Kidney epithelial cell (primary cell): ENCODE measurements at regions not wholly inside any gene's neighbourhood (a gene's known extent, or its start where the extent isn't known, plus 50 kb on each side); places are given as distances from the start of the nearest gene placed in this dataset.
"Not testable (repeated sequence)": the region's sequence is repeated elsewhere in the genome, so short reads cannot be mapped to it uniquely, and the experiment has no call there.

Experiments used
- DNase-seq: peaks from one replicate; pipeline ENCODE4 v3.0.0-alpha.2; 2010; ENCODE audit warnings: low read depth
- H3K27me3 ChIP-seq: 2 replicates; pipeline ENCODE4 v1.6.0; 2011; ENCODE audit warnings: low read length; ENCODE audit not compliant: control insufficient read depth, insufficient read depth
- H3K36me3 ChIP-seq: 2 replicates; pipeline ENCODE4 v1.5.1; 2011; ENCODE audit warnings: low read length; ENCODE audit not compliant: control insufficient read depth, insufficient read depth
- H3K4me3 ChIP-seq: 2 replicates; pipeline ENCODE4 v1.5.1; 2011; ENCODE audit warnings: low read depth, mild to moderate bottlenecking, control low read depth, low read length
- TF ChIP-seq, protein P1 (sequence below): IDR thresholded peaks from 2 replicates; pipeline ENCODE4 v1.5.1; 2011; ENCODE audit warnings: mild to moderate bottlenecking, moderate library complexity, low read length, control low read depth, inconsistent platforms; ENCODE audit not compliant: insufficient read depth, poor library complexity, severe bottlenecking

DNA sequence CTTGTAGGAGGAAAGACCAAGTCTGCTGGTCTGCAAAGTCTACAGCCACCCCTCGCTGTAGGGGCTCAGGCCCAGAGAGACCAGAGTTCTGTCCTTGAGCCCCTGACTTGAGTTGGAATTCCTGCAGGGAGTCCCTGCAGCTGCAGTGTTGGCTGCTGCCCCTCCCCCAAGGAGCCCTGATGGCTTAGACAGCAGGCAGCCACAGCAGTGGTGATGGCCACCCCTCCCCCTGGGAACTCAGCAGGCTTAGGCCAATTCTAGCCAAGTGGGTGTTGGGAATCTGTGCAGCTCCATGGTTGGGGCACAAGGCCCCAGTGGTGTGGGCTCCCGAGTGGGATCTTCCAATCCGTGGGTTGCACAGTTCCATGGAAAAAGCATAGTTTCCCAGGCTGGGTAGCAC lies 345.4 kb downstream of the CD109 start:
- no peak overlapping the region for H3K4me3 ChIP-seq
- H3K36me3 ChIP-seq, result no peaks in the 10 kb centered on the region
- TF ChIP-seq, protein P1, sequence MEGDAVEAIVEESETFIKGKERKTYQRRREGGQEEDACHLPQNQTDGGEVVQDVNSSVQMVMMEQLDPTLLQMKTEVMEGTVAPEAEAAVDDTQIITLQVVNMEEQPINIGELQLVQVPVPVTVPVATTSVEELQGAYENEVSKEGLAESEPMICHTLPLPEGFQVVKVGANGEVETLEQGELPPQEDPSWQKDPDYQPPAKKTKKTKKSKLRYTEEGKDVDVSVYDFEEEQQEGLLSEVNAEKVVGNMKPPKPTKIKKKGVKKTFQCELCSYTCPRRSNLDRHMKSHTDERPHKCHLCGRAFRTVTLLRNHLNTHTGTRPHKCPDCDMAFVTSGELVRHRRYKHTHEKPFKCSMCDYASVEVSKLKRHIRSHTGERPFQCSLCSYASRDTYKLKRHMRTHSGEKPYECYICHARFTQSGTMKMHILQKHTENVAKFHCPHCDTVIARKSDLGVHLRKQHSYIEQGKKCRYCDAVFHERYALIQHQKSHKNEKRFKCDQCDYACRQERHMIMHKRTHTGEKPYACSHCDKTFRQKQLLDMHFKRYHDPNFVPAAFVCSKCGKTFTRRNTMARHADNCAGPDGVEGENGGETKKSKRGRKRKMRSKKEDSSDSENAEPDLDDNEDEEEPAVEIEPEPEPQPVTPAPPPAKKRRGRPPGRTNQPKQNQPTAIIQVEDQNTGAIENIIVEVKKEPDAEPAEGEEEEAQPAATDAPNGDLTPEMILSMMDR, result no peak
- DNase-seq, result no peak
- no peaks in the 10 kb centered on the region for H3K27me3 ChIP-seq

DNA sequence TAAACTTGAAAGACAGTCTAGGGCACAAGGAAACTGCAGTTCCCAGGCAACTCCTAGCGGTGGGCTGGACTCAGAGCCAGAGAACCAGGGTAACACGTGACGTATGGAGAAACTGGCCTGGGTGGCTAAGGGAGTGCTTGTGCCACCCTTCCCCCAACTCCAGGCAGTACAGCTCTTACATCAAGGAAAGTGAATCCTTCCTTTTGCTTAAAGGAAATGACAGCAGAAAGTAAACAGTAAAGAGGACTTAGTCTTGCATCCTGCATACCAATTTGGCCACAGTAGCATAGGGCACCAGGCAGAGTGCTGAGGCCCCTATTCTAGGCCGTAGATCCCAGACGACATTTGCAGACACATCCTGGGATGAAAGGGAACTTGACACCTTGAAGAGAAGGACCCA lies 322.8 kb downstream of the CD109 start:
- Histone ChIP-seq H3K36me3 (no peaks in the 10 kb centered on the region), H3K4me3 (no peak overlapping the region), H3K27me3 (no peaks in the 10 kb centered on the region)
- TF ChIP-seq, protein P1, result no peak
- no peak for DNase-seq

DNA sequence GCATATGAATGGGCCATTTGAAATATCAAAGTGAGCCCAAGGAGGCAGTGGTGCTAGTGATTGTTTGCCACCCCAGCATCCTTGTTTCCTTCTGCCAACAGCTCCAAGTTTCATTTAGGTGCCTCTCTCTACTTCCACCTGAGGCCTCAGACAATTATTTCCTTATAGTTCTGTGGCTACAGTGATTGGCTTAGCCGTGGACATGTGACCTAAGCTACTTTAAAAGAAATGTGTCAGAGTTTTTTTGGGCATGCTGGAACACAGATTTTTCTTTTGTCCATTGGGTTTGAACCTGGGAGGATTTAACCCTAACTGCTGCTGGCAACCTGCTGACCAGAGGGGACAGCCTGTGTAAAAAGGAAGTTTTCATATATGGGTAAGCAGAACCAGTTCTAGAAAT lies 319.4 kb downstream of the CD109 start:
- no peaks in the 10 kb centered on the region for H3K27me3 ChIP-seq
- TF ChIP-seq, protein P1, result no peak
- no peaks in the 10 kb centered on the region for H3K36me3 ChIP-seq
- no peak for DNase-seq
- no peak overlapping the region for H3K4me3 ChIP-seq

DNA sequence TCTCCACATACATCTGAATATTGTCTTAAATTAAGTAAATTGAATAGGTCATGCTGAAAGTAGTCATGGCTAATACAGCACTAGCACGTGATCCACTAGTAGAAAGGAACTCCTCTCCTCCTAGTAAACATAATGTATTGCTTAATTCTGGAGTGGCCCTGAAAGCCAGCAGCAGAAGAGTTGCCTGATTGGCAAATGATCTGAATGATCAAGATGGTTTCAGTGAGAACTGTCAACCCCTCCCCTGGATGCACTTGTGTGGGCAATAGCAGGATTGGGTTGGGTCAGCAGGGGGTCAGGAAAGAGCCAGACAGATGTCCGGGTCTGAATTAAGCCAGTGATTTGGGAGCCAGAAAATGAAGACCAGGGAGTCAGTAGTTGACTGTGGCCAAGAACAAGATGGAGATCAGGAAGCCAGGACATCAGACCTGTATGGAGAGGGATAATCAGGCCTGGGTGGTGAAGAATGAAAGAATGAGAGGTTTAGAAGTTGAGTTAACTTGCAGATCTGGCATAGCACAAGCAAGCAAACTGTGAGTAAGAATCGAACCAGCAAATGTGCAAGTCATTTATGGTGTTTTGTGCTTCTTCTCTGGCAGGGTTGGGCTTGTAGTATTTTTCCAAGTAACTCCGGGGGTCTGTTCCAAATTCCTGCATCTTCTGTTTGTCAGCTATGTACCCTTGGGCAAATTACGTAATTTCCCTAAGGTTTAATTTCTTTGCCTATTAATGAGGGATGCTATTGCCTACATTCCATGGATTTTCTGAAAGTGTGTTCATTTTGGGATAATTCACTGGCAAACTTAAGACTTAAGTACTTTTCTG lies 304.9 kb downstream of the CD109 start:
- TF ChIP-seq, protein P1, result no peak
- Histone ChIP-seq H3K36me3 (no peaks in the 10 kb centered on the region), H3K27me3 (no peaks in the 10 kb centered on the region), H3K4me3 (no peak overlapping the region)
- no peak for DNase-seq

DNA sequence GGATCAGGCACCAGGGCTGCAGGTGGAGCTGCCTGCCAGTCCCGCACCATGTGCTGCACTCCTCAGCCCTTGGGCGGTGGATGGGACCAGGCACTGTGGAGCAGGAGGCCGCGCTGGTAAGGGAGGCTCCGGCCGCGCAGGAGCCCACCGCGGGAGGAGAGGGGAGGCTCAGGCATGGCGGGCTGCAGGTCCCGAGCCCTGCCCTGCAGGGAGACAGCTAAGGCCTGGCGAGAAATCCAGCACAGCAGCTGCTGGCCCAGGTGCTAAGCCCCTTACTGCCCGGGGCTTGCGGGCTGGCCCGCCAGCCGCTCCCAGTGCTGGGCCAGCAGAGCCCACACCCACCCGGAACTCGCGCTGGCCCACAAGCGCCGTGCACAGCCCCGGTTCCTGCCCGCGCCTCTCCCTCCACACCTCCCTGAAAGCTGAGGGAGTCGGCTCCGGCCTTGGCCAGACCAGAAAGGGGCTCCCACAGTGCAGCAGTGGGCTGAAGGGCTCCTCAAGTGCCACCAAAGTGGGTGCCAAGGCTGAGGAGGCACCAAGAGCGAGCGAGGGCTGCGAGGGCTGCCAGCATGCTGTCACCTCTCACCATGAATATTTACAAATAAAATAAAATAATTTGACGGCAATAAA lies 294.7 kb downstream of the CD109 start:
- not testable (repeated sequence) for H3K36me3 ChIP-seq, H3K4me3 ChIP-seq, H3K27me3 ChIP-seq, DNase-seq

DNA sequence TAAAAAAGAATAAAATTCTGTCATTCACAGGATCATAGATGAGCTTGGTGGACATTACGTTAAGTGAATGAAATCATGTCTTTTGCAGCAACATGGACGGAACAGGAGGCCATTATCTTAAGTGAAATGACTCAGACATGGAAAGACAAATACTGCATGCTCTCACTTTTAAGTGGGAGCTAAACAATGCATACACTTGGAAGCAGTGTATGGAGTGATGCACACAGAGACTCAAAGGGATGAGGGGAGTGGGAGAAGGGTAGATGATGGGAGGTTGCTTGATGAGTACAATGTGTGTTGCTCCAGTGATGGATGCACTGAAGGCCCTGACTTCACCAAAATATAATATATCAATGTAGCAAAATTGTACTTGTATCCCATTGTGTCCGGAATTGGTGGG lies 293.4 kb downstream of the CD109 start:
- TF ChIP-seq, protein P1, result no peak
- H3K4me3 ChIP-seq, result no peak overlapping the region
- no peak for DNase-seq
- no peaks in the 10 kb centered on the region for H3K36me3 ChIP-seq
- no peaks in the 10 kb centered on the region for H3K27me3 ChIP-seq
